Sigmoid colon (tissue), 4 donors: ENCODE measurements at regions not wholly inside any gene's neighbourhood (a gene's known extent, or its start where the extent isn't known, plus 50 kb on each side); places are given as distances from the start of the nearest gene placed in this dataset.

ENCODE experiments used
- POLR2A ChIP-seq, 2 donors: fragments of 450-650 bp; IDR thresholded peaks; one replicate each; pipeline ENCODE4 v1.6.1; 2016; ENCODE audit warnings: antibody characterized with exemption in 2 of 2, mild to moderate bottlenecking in 2 of 2, moderate library complexity in 2 of 2
- POLR2AphosphoS5 ChIP-seq, 4 donors: sonication (generic); formaldehyde crosslinking; IDR thresholded peaks; one replicate each; pipeline ENCODE4 v1.6.1; 2017; ENCODE audit warnings: antibody characterized with exemption in 4 of 4
- TF ChIP-seq, protein P1 (sequence below), 4 experiments: fragments of 450-650 bp in 3 of 4; fragments of 200-600 bp in 1 of 4; IDR thresholded peaks; one replicate each; pipeline ENCODE4 v1.5.1; 2016 to 2019; ENCODE audit warnings: antibody characterized with exemption in 4 of 4, mild to moderate bottlenecking in 3 of 4, moderate library complexity in 2 of 4

DNA sequence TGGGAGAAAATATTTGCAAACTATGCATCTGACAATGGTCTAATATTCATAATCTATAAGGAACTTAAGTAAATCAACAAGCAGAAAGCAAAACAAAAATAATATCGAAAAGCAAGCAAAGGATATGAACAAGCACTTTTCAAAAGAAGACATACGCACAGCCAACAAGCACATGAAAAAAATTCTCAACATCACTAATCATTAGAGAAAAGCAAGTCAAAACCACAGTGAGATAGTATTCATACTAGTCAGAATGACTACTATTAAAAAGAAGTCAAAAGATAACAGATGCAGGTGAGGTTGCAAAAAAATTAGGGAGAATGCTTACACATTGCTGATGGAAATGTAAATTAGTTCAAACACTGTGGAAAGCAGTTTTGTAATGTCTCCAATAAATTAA lies 410.2 kb downstream of the MMUT start:
- TF ChIP-seq, protein P1, sequence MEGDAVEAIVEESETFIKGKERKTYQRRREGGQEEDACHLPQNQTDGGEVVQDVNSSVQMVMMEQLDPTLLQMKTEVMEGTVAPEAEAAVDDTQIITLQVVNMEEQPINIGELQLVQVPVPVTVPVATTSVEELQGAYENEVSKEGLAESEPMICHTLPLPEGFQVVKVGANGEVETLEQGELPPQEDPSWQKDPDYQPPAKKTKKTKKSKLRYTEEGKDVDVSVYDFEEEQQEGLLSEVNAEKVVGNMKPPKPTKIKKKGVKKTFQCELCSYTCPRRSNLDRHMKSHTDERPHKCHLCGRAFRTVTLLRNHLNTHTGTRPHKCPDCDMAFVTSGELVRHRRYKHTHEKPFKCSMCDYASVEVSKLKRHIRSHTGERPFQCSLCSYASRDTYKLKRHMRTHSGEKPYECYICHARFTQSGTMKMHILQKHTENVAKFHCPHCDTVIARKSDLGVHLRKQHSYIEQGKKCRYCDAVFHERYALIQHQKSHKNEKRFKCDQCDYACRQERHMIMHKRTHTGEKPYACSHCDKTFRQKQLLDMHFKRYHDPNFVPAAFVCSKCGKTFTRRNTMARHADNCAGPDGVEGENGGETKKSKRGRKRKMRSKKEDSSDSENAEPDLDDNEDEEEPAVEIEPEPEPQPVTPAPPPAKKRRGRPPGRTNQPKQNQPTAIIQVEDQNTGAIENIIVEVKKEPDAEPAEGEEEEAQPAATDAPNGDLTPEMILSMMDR (IDR thresholded peaks at IDR 0.05) = no peak
- TF ChIP-seq POLR2AphosphoS5 (IDR thresholded peaks at IDR 0.05) (no peak), POLR2A (IDR thresholded peaks at IDR 0.05) (no peak)
